ENCODE measurements at regions not wholly inside any gene's neighbourhood (a gene's known extent, or its start where the extent isn't known, plus 50 kb on each side); places are given as distances from the start of the nearest gene placed in this dataset.
"Not testable (repeated sequence)": the region's sequence is repeated elsewhere in the genome, so short reads cannot be mapped to it uniquely, and the experiment has no call there.

DNA sequence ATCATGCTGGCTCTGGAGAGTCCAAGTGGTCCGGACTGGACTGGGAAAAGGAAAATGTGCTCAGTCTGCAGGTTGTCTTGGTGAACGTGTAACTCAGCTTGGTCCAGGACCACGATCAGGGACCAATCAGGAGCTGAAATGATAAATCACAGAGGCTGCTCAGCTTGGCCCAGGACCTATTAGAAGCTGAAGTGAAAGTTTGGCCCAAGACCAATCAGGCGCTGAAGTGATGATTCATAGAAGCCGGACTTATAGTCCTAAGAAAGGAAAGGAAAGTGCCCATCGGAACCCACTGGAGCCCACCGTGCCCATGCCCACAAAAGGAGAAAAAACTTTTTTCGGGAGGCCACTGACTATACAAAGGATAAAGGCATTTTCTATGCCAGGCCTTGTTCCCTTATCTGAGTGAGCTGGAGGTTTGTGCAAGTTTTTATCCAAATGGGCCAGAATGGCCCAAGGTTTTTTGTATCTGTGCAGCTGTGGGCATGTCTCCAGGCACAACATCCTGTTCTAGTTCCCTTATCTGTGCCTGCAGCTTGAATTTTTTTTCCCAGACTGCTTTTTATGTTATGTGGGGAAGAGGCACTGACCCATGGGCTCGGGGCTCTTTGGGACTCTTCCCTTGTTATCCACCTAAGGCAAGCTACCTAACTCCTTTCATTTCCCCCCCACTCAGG lies 194.4 kb downstream of the FAM133A start:
- Histone ChIP-seq H3K4me3 (ENCODE audit: low read depth, low read length) (no peak overlapping the region), H3K27me3 (ENCODE audit: control insufficient read depth, insufficient read depth, low read length) (no peaks in the 10 kb centered on the region), H3K36me3 (ENCODE audit: control insufficient read depth, insufficient read depth, low read length) (no peaks in the 10 kb centered on the region)
- TF ChIP-seq, protein P1, sequence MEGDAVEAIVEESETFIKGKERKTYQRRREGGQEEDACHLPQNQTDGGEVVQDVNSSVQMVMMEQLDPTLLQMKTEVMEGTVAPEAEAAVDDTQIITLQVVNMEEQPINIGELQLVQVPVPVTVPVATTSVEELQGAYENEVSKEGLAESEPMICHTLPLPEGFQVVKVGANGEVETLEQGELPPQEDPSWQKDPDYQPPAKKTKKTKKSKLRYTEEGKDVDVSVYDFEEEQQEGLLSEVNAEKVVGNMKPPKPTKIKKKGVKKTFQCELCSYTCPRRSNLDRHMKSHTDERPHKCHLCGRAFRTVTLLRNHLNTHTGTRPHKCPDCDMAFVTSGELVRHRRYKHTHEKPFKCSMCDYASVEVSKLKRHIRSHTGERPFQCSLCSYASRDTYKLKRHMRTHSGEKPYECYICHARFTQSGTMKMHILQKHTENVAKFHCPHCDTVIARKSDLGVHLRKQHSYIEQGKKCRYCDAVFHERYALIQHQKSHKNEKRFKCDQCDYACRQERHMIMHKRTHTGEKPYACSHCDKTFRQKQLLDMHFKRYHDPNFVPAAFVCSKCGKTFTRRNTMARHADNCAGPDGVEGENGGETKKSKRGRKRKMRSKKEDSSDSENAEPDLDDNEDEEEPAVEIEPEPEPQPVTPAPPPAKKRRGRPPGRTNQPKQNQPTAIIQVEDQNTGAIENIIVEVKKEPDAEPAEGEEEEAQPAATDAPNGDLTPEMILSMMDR (IDR thresholded peaks at IDR 0.05; ENCODE audit: insufficient read depth, low read depth, low read length), result no peak
- DNase-seq (ENCODE audit: low read depth), result no peak
- CTCF ChIA-PET, result no interaction called here
- POLR2A ChIA-PET, result no interaction called here

DNA sequence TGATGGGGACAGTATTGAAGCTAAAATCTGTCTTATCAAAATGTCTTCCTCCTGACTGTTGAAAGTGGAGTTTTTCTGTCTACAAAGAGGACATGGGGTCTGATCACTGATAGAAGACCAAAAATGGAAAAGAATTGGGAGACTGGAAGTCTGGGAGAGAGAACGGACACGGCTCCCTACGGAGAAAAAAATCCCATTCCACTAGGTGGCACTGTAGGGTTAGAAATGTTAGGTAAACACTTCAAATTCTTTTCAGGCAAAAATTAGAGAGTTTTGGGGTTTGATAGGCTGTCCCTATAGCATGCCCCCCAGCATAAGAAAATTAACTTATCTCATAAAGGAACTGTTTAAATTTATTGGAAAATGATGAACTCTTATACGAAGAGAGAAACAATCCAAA lies 200.5 kb downstream of the FAM133A start:
- TF ChIP-seq, protein P1 (IDR thresholded peaks at IDR 0.05; ENCODE audit: insufficient read depth, low read depth, low read length), result no peak
- no peaks in the 10 kb centered on the region for H3K27me3 ChIP-seq (ENCODE audit: control insufficient read depth, insufficient read depth, low read length)
- H3K4me3 ChIP-seq (ENCODE audit: low read depth, low read length), result no peak overlapping the region
- CTCF ChIA-PET, result no interaction called here
- no peaks in the 10 kb centered on the region for H3K36me3 ChIP-seq (ENCODE audit: control insufficient read depth, insufficient read depth, low read length)
- DNase-seq (ENCODE audit: low read depth), result no peak
- POLR2A ChIA-PET, result no interaction called here

DNA sequence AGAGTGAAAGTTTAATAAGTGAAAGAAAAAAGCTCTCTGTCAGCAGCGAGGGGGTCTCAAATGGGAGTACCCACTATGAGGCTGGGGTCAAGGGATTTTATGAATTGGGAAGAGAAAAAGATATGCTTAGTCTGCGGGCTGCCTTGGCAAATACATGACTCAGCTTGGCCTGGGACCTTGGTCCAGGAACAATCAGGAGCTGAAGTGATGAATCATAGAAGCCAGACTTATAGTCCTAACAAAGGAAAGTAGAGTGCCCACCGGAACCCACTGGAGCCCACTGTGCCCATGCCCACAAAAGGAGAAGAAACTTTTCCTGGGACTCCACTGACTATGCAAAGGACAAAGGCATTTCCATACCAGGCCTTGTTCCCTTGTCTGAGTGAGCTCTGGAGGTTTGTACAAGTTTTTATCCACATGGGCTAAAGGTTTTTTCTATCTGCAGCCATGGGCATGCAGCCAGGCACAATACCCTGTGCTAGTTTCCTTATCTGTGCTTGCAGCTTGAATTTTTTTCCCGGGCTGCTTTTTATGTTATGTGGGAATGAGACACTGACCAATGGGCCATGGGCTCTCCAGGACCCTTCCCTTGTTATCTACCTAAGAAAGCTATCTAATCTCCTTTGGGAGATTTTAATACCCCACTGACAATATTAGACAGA lies 201.7 kb downstream of the FAM133A start:
- no peak for DNase-seq (ENCODE audit: low read depth)
- no peaks in the 10 kb centered on the region for H3K36me3 ChIP-seq (ENCODE audit: control insufficient read depth, insufficient read depth, low read length)

DNA sequence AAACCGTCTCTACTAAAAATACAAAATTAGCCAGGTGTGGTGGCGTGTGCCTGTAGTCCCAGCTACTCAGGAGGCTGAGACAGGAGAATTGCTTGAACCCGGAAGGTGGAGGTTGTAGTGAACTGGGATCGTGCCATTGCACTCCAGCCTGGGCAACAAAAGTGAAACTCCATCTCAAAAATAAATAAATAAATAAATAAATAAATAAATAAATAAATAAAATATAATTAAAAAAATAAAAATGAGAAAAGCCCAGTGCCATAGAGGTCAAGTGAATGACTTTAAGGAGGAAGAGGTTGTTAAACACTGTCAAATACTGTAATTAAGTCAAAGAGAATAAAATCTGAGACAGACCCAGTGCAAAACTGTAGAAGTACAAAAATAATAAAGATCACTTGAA lies 247.0 kb downstream of the FAM133A start:
- H3K36me3 ChIP-seq (ENCODE audit: control insufficient read depth, insufficient read depth, low read length); CTCF ChIA-PET; DNase-seq (ENCODE audit: low read depth); H3K4me3 ChIP-seq (ENCODE audit: low read depth, low read length); H3K27me3 ChIP-seq (ENCODE audit: control insufficient read depth, insufficient read depth, low read length); POLR2A ChIA-PET: not testable (repeated sequence)

More for the DNA sequence above, 201.7 kb downstream of the FAM133A start:
- no peak overlapping the region for H3K4me3 ChIP-seq (ENCODE audit: low read depth, low read length)
- H3K27me3 ChIP-seq (ENCODE audit: control insufficient read depth, insufficient read depth, low read length), result no peaks in the 10 kb centered on the region
- ChIA-PET POLR2A (no interaction called here), CTCF (no interaction called here)
- TF ChIP-seq, protein P1 (IDR thresholded peaks at IDR 0.05; ENCODE audit: insufficient read depth, low read depth, low read length), result no peak

DNA sequence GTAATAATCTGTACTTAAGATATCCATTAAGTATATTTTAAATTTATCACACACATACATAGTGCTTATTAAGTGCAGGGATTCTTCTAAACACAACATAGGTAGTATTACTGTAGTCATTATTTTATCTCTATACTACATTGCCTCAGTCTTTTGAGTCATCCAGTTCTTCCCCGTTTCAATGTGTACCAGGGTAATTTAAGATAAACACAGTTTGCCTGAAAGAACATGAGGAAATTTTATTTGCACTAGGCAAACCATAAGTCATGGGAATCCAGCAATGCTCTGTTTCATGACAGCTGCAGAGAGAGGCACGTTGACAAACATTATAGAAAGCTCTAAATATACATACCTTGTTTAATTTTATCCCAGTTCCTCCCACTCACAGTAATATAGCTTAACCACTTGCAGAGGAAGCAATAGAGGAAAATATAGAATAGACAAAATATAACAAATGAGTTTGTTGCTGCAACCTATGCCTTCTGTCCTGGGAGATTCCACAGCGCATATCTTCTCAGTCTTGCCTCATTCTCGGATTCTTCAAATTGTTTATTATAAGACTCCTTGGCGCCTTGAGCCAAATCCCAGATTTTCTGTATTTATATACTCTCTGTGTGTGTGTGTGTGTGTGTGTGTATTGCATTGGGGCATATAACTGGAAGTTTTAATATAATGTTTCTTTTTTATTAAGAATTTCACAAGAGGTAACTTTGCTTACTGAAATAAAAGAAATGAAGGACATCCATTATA lies 258.6 kb downstream of the FAM133A start:
- no peak for DNase-seq (ENCODE audit: low read depth)
- ChIA-PET POLR2A (no interaction called here), CTCF (no interaction called here)
- no peak overlapping the region for H3K4me3 ChIP-seq (ENCODE audit: low read depth, low read length)
- TF ChIP-seq, protein P1 (IDR thresholded peaks at IDR 0.05; ENCODE audit: insufficient read depth, low read depth, low read length), result no peak
- H3K27me3 ChIP-seq (ENCODE audit: control insufficient read depth, insufficient read depth, low read length), result no peaks in the 10 kb centered on the region
- H3K36me3 ChIP-seq (ENCODE audit: control insufficient read depth, insufficient read depth, low read length), result no peaks in the 10 kb centered on the region
